T-cell (primary cell): ENCODE measurements at regions not wholly inside any gene's neighbourhood (a gene's known extent, or its start where the extent isn't known, plus 50 kb on each side); places are given as distances from the start of the nearest gene placed in this dataset.

Experiments used
- ATAC-seq, 4 experiments: fragments of 200-7000 bp in 3 of 4; fragments of 150-1000 bp in 1 of 4; cut with Tn5 transposase; replicated peaks in 1 of 4; 1 replicate in 3 of 4; 2 replicates in 1 of 4; pipeline ENCODE4 v1.10.0; 2021; ENCODE audit warnings: moderate library complexity in 3 of 4, mild to moderate bottlenecking in 2 of 4, moderate number of reproducible peaks in 1 of 4
- CTCF ChIA-PET, 2 donors: fragments of 300-600 bp; sonication (Branson Sonifier 250); formaldehyde crosslinking; loops; one replicate each; lab custom pipeline; 2022; ENCODE audit warnings: antibody characterized with exemption in 2 of 2; lab: Charles Lee
- POLR2A ChIA-PET, 2 donors: fragments of 300-600 bp; sonication (Branson Sonifier 250); formaldehyde crosslinking; loops; one replicate each; lab custom pipeline; 2022; ENCODE audit warnings: antibody characterized with exemption in 2 of 2; lab: Charles Lee
- DNase-seq, 35 experiments: peaks; one replicate each; pipeline versions ENCODE4 v3.0.0 to v3.0.0-alpha.2; 2013 to 2023
- H3K27ac ChIP-seq: one replicate; pipeline ENCODE4 v1.5.1; 2013; ENCODE audit warnings: low read length
- H3K27me3 ChIP-seq, 2 experiments: replicated peaks in 1 of 2; 1 replicate in 1 of 2; 2 replicates in 1 of 2; pipeline versions ENCODE4 v1.6.1 to v1.7.0; 2013; ENCODE audit warnings: low read length in 1 of 2, mixed read lengths in 1 of 2; ENCODE audit not compliant: control insufficient read depth in 2 of 2, insufficient read depth in 2 of 2; ENCODE audit errors: extremely low read depth in 1 of 2
- H3K36me3 ChIP-seq, 2 donors: 1 replicate in 1 of 2; 2 replicates in 1 of 2; pipeline versions ENCODE4 v1.6.1 to v1.7.0; 2013; ENCODE audit warnings: low read length in 1 of 2; ENCODE audit not compliant: control insufficient read depth in 2 of 2, insufficient read depth in 1 of 2; ENCODE audit errors: extremely low read depth in 1 of 2
- H3K4me1 ChIP-seq, 2 experiments: 1 replicate in 1 of 2; 2 replicates in 1 of 2; pipeline versions ENCODE4 v1.6.1 to v1.7.0; 2013; ENCODE audit warnings: low read length in 2 of 2, mixed read lengths in 1 of 2; ENCODE audit not compliant: insufficient read depth in 2 of 2, control insufficient read depth in 1 of 2; ENCODE audit errors: extremely low read depth in 1 of 2
- H3K4me3 ChIP-seq, 2 donors: 1 replicate in 1 of 2; 2 replicates in 1 of 2; pipeline versions ENCODE4 v1.5.1 to v1.7.0; 2013; ENCODE audit warnings: mild to moderate bottlenecking in 2 of 2, low read length in 1 of 2, moderate library complexity in 1 of 2; ENCODE audit not compliant: control insufficient read depth in 1 of 2; ENCODE audit errors: extremely low read depth in 1 of 2
- H3K9me3 ChIP-seq: 2 replicates; pipeline ENCODE4 v1.7.0; 2013
- H3K27ac Mint-ChIP-seq, 2 donors: one replicate each; pipeline ENCODE4 v1.8.0; 2020 to 2021; ENCODE audit warnings: mild to moderate bottlenecking in 2 of 2, mixed read lengths in 2 of 2
- H3K27me3 Mint-ChIP-seq, 2 donors: one replicate each; pipeline ENCODE4 v1.8.0; 2021 to 2022; ENCODE audit warnings: mixed read lengths in 2 of 2
- H3K36me3 Mint-ChIP-seq: one replicate; pipeline ENCODE4 v1.8.0; 2021; ENCODE audit warnings: mixed read lengths
- H3K4me1 Mint-ChIP-seq, 3 donors: one replicate each; pipeline ENCODE4 v1.8.0; 2020 to 2022; ENCODE audit warnings: mixed read lengths in 3 of 3, mild to moderate bottlenecking in 1 of 3
- H3K4me3 Mint-ChIP-seq, 3 donors: one replicate each; pipeline ENCODE4 v1.8.0; 2020 to 2022; ENCODE audit warnings: mild to moderate bottlenecking in 3 of 3, mixed read lengths in 3 of 3, moderate library complexity in 3 of 3
- H3K9me3 Mint-ChIP-seq, 3 donors: one replicate each; pipeline ENCODE4 v1.8.0; 2020 to 2022; ENCODE audit warnings: mixed read lengths in 3 of 3
- WGBS: methylation state at CpG from one replicate; pipeline ENCODE4 v1.1.5; 2013; ENCODE audit warnings: missing lambda C conversion rate; ENCODE audit not compliant: insufficient coverage; 5-methylcytosine and 5-hydroxymethylcytosine counted together

DNA sequence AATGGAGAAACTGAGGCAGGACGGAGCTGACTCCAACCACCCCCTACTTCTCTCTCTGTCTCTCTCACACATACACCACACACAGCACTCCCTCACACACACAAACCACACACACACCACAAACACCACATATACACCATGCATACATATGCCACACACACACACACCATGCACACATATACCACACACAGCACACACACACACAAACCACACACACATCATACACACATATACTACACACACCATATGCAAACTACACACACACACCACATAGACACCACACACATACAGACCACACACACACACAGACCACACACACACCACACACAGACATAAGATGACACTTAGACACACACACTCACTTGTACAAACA lies 94.3 kb downstream of the RIPK4 start:
- ChIA-PET CTCF (no interaction called here), POLR2A (no interaction called here)
- DNase-seq: no peak
- H3K4me1 ChIP-seq: peaks cover 0 to 9% of the 10 kb centered on the region in 2 experiments
- H3K27me3 ChIP-seq: peaks cover 0 to 26% of the 10 kb centered on the region in 2 experiments
- WGBS: 76% methylated on average over 1 of the region's 1 CpG
- no peak overlapping the region for H3K27ac ChIP-seq
- H3K9me3 ChIP-seq: no peaks in the 10 kb centered on the region
- H3K36me3 ChIP-seq: no peaks in the 10 kb centered on the region
- Mint-ChIP-seq H3K27me3 (peaks cover 4% of the 10 kb centered on the region in 2 donors), H3K36me3 (no peaks in the 10 kb centered on the region), H3K27ac (no peak overlapping the region), H3K9me3 (no peaks in the 10 kb centered on the region), H3K4me1 (peaks cover 5 to 20% (median 13%) of the 10 kb centered on the region in 3 donors), H3K4me3 (no peak overlapping the region)
- ATAC-seq: no peak
- no peak overlapping the region for H3K4me3 ChIP-seq

DNA sequence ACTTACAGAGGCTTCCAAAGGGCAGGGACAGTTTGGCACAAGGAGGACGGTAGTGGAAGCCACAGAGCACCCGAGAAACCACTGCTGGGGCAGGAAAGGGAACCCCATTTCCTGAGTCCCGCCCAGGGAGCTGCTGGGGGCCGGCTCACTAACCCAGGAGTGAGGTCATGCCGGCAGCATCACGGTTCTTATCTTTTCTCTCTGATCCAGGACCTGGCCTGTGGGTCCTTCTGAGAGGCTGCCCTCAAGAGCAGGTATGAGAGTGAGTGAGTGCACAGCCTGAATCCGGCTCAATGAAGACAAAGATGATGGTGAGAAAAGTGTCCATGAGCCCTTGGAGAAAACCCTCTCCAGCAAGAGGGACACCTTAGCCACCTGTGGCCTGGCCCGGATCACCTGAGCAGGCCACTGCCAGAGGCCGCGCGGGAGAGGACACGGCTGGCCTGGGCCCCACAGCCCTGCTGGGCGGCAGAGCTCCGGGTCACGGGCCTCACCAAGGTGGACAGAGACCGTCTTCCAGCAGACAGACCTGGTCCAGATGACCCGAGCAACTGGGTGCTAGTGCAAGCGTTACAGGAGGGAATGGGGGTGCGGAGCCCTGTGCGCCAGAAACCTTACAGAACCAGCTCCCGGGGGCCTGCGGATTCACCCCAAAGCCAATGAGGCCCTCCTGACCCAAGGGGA lies 94.9 kb downstream of the RIPK4 start:
- Mint-ChIP-seq H3K9me3 (no peaks in the 10 kb centered on the region), H3K4me1 (peaks cover 5 to 20% (median 13%) of the 10 kb centered on the region in 3 donors), H3K27me3 (peaks cover 1 to 4% of the 10 kb centered on the region in 2 donors), H3K27ac (no peak overlapping the region), H3K36me3 (no peaks in the 10 kb centered on the region), H3K4me3 (no peak overlapping the region)
- H3K27me3 ChIP-seq: peaks cover 0 to 27% of the 10 kb centered on the region in 2 experiments
- peaks cover 0 to 9% of the 10 kb centered on the region in 2 experiments for H3K4me1 ChIP-seq
- DNase-seq (no peak), ATAC-seq (no peak)
- H3K9me3 ChIP-seq: no peaks in the 10 kb centered on the region
- no peaks in the 10 kb centered on the region for H3K36me3 ChIP-seq
- no peak overlapping the region for H3K4me3 ChIP-seq
- H3K27ac ChIP-seq: no peak overlapping the region
- ChIA-PET POLR2A (no interaction called here), CTCF (no interaction called here)
- WGBS: 69% methylated on average over 20 of the region's 22 CpGs

DNA sequence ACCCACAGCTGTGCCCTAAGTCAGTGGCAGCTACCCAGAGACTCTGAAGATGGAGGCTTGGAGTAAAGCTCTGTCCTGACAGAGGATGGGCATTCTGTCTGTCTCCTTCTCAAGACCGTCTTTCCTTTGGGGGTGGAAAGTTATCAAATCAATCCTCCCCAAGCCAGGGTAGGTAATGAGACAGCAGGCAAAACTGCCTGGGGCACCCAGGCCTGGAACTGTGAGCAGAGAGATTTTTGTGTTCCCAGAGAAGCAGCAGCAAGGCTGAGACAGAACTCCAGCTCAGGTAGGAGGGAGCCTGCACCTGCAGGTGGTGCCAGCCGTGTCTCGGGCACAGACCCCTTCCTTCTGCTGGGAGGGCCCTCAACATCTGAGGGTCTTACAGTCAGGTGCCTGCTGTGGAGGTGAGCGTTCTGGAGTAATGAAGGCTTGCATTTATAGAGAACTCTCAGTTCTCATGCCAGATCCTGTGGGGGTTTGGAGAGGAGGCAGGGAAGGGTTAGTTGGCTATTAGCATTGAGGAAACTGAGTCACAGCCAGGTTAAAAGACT lies 95.6 kb downstream of the RIPK4 start:
- H3K4me3 ChIP-seq: no peak overlapping the region
- peaks cover 0 to 33% of the 10 kb centered on the region in 2 experiments for H3K27me3 ChIP-seq
- DNase-seq: no peak
- peaks cover 0 to 9% of the 10 kb centered on the region in 2 experiments for H3K4me1 ChIP-seq
- Mint-ChIP-seq H3K36me3 (no peaks in the 10 kb centered on the region), H3K27ac (no peak overlapping the region), H3K27me3 (peaks cover 1 to 3% of the 10 kb centered on the region in 2 donors), H3K4me3 (no peak overlapping the region), H3K4me1 (peaks cover 5 to 20% (median 13%) of the 10 kb centered on the region in 3 donors), H3K9me3 (no peaks in the 10 kb centered on the region)
- ChIA-PET POLR2A (no interaction called here), CTCF (no interaction called here)
- no peak overlapping the region for H3K27ac ChIP-seq
- no peaks in the 10 kb centered on the region for H3K9me3 ChIP-seq
- WGBS: 41% methylated on average over 3 of the region's 4 CpGs
- no peaks in the 10 kb centered on the region for H3K36me3 ChIP-seq
- no peak for ATAC-seq

DNA sequence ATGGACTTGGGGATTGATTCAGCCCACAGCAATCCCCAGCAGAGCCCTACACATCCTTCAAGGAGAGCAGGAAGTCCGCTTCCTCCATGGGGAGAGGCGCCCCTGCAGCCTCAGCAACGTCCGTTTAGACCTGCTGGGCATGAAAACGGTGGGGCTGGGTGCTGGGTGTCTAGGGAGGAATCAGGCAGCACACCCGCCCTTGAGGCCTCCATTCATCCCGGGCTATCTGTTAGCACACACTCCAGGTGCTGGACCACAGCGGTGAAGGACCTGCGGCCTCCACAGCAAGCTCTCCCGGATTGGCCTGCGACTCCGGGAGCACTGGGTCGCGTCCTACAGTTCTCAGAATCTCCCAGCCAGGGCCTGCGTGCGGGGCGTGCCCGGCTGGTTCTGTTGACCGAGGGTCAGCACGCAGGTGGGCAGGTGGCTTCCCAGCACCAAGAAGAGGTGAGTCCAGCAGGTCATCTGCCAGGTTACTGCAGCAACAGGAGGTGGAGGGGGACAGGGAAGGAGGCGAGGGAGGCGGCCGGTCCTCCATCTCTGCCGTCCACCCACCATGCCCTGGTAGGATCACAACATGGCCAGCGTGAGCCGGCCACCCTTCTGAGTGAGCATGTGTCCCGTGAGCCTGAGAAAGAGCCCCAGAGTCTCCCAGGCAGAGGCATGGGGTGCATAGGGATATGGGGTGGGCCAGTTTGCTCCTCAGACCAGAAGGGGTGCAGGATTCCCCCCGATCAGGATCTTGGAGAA lies 96.6 kb downstream of the RIPK4 start:
- Histone ChIP-seq H3K4me3 (no peak overlapping the region), H3K27ac (no peak overlapping the region), H3K36me3 (no peaks in the 10 kb centered on the region), H3K4me1 (peaks cover 0 to 9% of the 10 kb centered on the region in 2 experiments), H3K27me3 (peaks cover 0 to 39% of the 10 kb centered on the region in 2 experiments), H3K9me3 (no peaks in the 10 kb centered on the region)
- H3K4me3 Mint-ChIP-seq: no peak overlapping the region
- POLR2A ChIA-PET: no interaction called here
- WGBS: 86% methylated on average over 26 of the region's 28 CpGs
- no peaks in the 10 kb centered on the region for H3K36me3 Mint-ChIP-seq
- no peak for ATAC-seq
- no peak for DNase-seq
- CTCF ChIA-PET: no interaction called here
- H3K27me3 Mint-ChIP-seq: peaks cover 0 to 1% of the 10 kb centered on the region in 2 donors
- no peak overlapping the region for H3K27ac Mint-ChIP-seq
- no peaks in the 10 kb centered on the region for H3K9me3 Mint-ChIP-seq
- H3K4me1 Mint-ChIP-seq: peaks cover 5 to 20% (median 13%) of the 10 kb centered on the region in 3 donors

DNA sequence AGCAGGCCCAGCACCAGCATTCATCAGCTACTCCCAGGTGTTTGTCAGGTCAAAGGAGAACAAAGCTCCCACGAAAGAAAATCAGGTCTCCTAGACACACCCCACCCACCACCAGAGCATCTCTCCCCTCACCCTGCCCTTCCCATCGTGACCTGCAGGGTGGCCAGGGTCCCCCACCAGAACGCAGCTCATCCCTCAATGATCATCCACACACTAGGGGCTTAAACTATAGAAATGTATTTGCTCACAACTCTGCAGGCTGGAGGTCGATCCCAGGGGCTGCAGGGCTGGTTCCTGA lies 97.4 kb downstream of the RIPK4 start:
- CTCF ChIA-PET: no interaction called here

DNA sequence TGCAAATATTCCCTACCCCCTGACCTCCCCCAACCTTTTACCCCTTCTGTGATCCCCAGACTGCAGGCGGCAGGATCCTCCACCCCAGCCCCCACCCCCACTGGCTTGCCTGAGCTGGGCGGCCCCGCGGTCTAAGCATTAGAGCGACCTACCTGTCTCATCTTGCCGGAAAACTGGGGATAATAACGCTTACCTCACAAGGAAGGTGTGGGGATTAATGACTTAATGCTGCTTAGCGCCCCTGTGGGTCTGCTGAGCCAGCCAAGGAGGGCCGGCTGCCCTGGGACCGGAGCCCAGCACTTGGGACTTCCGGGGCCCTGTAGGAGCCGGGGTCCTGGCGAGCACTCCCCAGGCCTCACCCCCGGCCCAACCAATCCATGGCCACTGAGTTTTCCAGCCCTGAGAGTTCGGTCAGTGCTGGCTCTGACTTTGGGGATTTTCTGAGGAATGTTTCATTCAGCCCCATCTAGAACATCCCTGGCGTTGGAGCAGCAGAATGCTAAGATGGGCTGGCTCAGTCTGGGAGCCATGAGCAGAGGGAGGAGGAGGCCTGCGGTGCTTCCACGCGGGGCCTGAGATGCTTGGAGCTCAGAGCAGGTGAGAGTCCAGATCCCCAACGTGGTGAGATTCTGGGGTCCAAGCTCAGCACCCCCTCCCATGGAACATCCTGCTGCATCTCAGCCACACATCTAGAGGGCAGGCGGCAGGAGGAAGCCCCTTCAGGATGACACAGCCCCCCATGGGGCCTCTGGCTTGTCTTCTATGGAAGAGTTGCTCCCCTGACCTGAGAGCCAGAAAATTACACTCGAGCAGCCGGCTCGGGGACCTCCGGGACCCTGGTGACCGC lies 97.9 kb downstream of the RIPK4 start:
- POLR2A ChIA-PET: no interaction called here
- Mint-ChIP-seq H3K4me1 (peaks cover 5 to 20% (median 13%) of the 10 kb centered on the region in 3 donors), H3K36me3 (no peaks in the 10 kb centered on the region), H3K9me3 (no peaks in the 10 kb centered on the region), H3K4me3 (no peak overlapping the region), H3K27me3 (peaks cover 0 to 8% of the 10 kb centered on the region in 2 donors), H3K27ac (no peak overlapping the region)
- Histone ChIP-seq H3K27ac (no peak overlapping the region), H3K4me3 (no peak overlapping the region), H3K36me3 (no peaks in the 10 kb centered on the region), H3K9me3 (no peaks in the 10 kb centered on the region), H3K4me1 (peaks cover 0 to 9% of the 10 kb centered on the region in 2 experiments), H3K27me3 (peaks cover 0 to 47% of the 10 kb centered on the region in 2 experiments)
- CTCF ChIA-PET: no interaction called here
- no peak for ATAC-seq
- DNase-seq: no peak
- WGBS: 100% methylated on average over 7 of the region's 26 CpGs

More for the DNA sequence above, 97.4 kb downstream of the RIPK4 start:
- no peak overlapping the region for H3K4me3 Mint-ChIP-seq
- H3K27me3 Mint-ChIP-seq: peaks cover 0 to 4% of the 10 kb centered on the region in 2 donors
- Histone ChIP-seq H3K27ac (no peak overlapping the region), H3K27me3 (peaks cover 0 to 45% of the 10 kb centered on the region in 2 experiments), H3K4me1 (peaks cover 0 to 9% of the 10 kb centered on the region in 2 experiments), H3K4me3 (no peak overlapping the region), H3K36me3 (no peaks in the 10 kb centered on the region), H3K9me3 (no peaks in the 10 kb centered on the region)
- POLR2A ChIA-PET: no interaction called here
- H3K36me3 Mint-ChIP-seq: no peaks in the 10 kb centered on the region
- no peak overlapping the region for H3K27ac Mint-ChIP-seq
- H3K4me1 Mint-ChIP-seq: peaks cover 5 to 20% (median 13%) of the 10 kb centered on the region in 3 donors
- no peak for DNase-seq
- WGBS: 69% methylated on average over 4 of the region's 4 CpGs
- ATAC-seq: no peak
- H3K9me3 Mint-ChIP-seq: no peaks in the 10 kb centered on the region
